CD4-positive, alpha-beta T cell (primary cell): ENCODE measurements at regions not wholly inside any gene's neighbourhood (a gene's known extent, or its start where the extent isn't known, plus 50 kb on each side); places are given as distances from the start of the nearest gene placed in this dataset.
"Not testable (repeated sequence)": the region's sequence is repeated elsewhere in the genome, so short reads cannot be mapped to it uniquely, and the experiment has no call there.

Experiments
- ATAC-seq: fragments of 200-7000 bp; cut with Tn5 transposase; one replicate; pipeline ENCODE4 v1.10.0; 2022; ENCODE audit warnings: mild to moderate bottlenecking; ENCODE audit not compliant: poor library complexity
- CTCF ChIA-PET: fragments of 350-600 bp; sonication (Branson Sonifier 250); formaldehyde crosslinking; loops from one replicate; lab custom pipeline; 2021; ENCODE audit warnings: antibody characterized with exemption, inconsistent platforms; lab: Charles Lee
- POLR2A ChIA-PET: fragments of 350-600 bp; sonication (Branson Sonifier 250); formaldehyde crosslinking; loops from one replicate; lab custom pipeline; 2021; ENCODE audit warnings: antibody characterized with exemption, inconsistent platforms; lab: Charles Lee
- DNase-seq, 14 experiments: peaks; one replicate each; pipeline ENCODE4 v3.0.0-alpha.2; 2013 to 2020; ENCODE audit warnings: mixed read lengths in 2 of 14
- H3K27ac ChIP-seq, 2 donors: one replicate each; pipeline versions ENCODE4 v1.5.1 to v1.7.0; 2013; ENCODE audit warnings: low read length in 2 of 2, low read depth in 1 of 2, mild to moderate bottlenecking in 1 of 2
- H3K27me3 ChIP-seq, 2 experiments: 1 replicate in 1 of 2; 2 replicates in 1 of 2; pipeline versions ENCODE4 v1.6.1 to v1.7.0; 2013; ENCODE audit warnings: low read length in 2 of 2, control low read depth in 1 of 2, mild to moderate bottlenecking in 1 of 2, moderate library complexity in 1 of 2; ENCODE audit not compliant: insufficient read depth in 2 of 2, control insufficient read depth in 1 of 2
- H3K36me3 ChIP-seq: one replicate; pipeline ENCODE4 v1.6.1; 2013; ENCODE audit warnings: low read length, control low read depth; ENCODE audit not compliant: insufficient read depth
- H3K4me1 ChIP-seq: one replicate; pipeline ENCODE4 v1.6.1; 2013; ENCODE audit warnings: low read length, control low read depth; ENCODE audit not compliant: insufficient read depth
- H3K4me3 ChIP-seq: one replicate; pipeline ENCODE4 v1.5.1; 2013; ENCODE audit warnings: mild to moderate bottlenecking, low read length, moderate library complexity
- H3K9me3 ChIP-seq, 2 experiments: 1 replicate in 1 of 2; 2 replicates in 1 of 2; pipeline versions ENCODE4 v1.6.1 to v1.7.0; 2013; ENCODE audit warnings: low read length in 2 of 2, mild to moderate bottlenecking in 2 of 2, control low read depth in 1 of 2, moderate library complexity in 1 of 2; ENCODE audit not compliant: control insufficient read depth in 1 of 2, insufficient read depth in 1 of 2
- H3K27ac Mint-ChIP-seq: one replicate; pipeline ENCODE4 v1.8.0; 2020; ENCODE audit warnings: mixed read lengths
- H3K27me3 Mint-ChIP-seq: one replicate; pipeline ENCODE4 v1.8.0; 2021; ENCODE audit warnings: mixed read lengths
- H3K36me3 Mint-ChIP-seq: one replicate; pipeline ENCODE4 v1.8.0; 2021; ENCODE audit warnings: low read depth, mixed read lengths
- H3K4me1 Mint-ChIP-seq: one replicate; pipeline ENCODE4 v1.8.0; 2021; ENCODE audit warnings: low read depth, mixed read lengths
- H3K4me3 Mint-ChIP-seq: one replicate; pipeline ENCODE4 v1.8.0; 2020; ENCODE audit warnings: mild to moderate bottlenecking, mixed read lengths
- H3K9me3 Mint-ChIP-seq: one replicate; pipeline ENCODE4 v1.8.0; 2020; ENCODE audit warnings: mixed read lengths
- CTCF ChIP-seq: fragments of 200-600 bp; IDR thresholded peaks from one replicate; pipeline ENCODE4 v1.8.0; 2022; ENCODE audit warnings: antibody characterized with exemption, mild to moderate bottlenecking
- intact Hi-C, 2 experiments: fragments of 100-400 bp; cut with DNase I in 1 of 2; cut with micrococcal nuclease in 1 of 2; formaldehyde crosslinking; loops; one replicate each; pipeline versions ENCODE4 v1.15.1 to v1.9.0; 2023 to 2025; cut with DNase I, micrococcal nuclease

GRCh38 chr14:89695846-89696245 is 258.7 kb downstream of the EFCAB11 start:
- no peak overlapping the region for H3K4me3 ChIP-seq
- peaks cover 24% of the 10 kb centered on the region for H3K4me1 Mint-ChIP-seq
- intact Hi-C loops = no loop called here
- H3K27me3 ChIP-seq = no peaks in the 10 kb centered on the region
- H3K9me3 Mint-ChIP-seq = no peaks in the 10 kb centered on the region
- DNase-seq (no peak), ATAC-seq (no peak)
- POLR2A ChIA-PET = no interaction called here
- H3K4me1 ChIP-seq = peaks cover 2% of the 10 kb centered on the region
- no peaks in the 10 kb centered on the region for H3K27me3 Mint-ChIP-seq
- H3K9me3 ChIP-seq = no peaks in the 10 kb centered on the region
- no peak overlapping the region for H3K27ac ChIP-seq
- H3K4me3 Mint-ChIP-seq = no peak overlapping the region
- H3K36me3 ChIP-seq = no peaks in the 10 kb centered on the region
- no peak for TF ChIP-seq CTCF
- H3K27ac Mint-ChIP-seq = no peak overlapping the region
- H3K36me3 Mint-ChIP-seq = no peaks in the 10 kb centered on the region
- CTCF ChIA-PET = interaction anchor here (0.6 kb wide), 1 partner anchor 337 kb away, joined by 3 read pairs; no protein-coding TSS in a partner anchor

GRCh38 chr14:89690139-89690538 is 264.4 kb downstream of the EFCAB11 start:
- peaks cover 17% of the 10 kb centered on the region for H3K4me1 Mint-ChIP-seq
- CTCF ChIA-PET = no interaction called here
- no peak overlapping the region for H3K4me3 Mint-ChIP-seq
- Histone ChIP-seq H3K4me3 (no peak overlapping the region), H3K9me3 (no peaks in the 10 kb centered on the region), H3K4me1 (no peaks in the 10 kb centered on the region), H3K27me3 (no peaks in the 10 kb centered on the region), H3K27ac (no peak overlapping the region), H3K36me3 (no peaks in the 10 kb centered on the region)
- ATAC-seq (no peak), DNase-seq (no peak)
- POLR2A ChIA-PET = interaction anchor here (1.7 kb wide), 1 partner anchor 9 kb away, joined by 3 read pairs; no protein-coding TSS in a partner anchor
- H3K36me3 Mint-ChIP-seq = no peaks in the 10 kb centered on the region
- peaks cover 1% of the 10 kb centered on the region for H3K9me3 Mint-ChIP-seq
- no peaks in the 10 kb centered on the region for H3K27me3 Mint-ChIP-seq
- intact Hi-C loops = no loop called here
- TF ChIP-seq CTCF = no peak
- no peak overlapping the region for H3K27ac Mint-ChIP-seq

- H3K36me3 Mint-ChIP-seq, intact Hi-C loops, DNase-seq, H3K27ac Mint-ChIP-seq, H3K4me3 ChIP-seq, H3K4me3 Mint-ChIP-seq, H3K36me3 ChIP-seq, H3K9me3 Mint-ChIP-seq, CTCF ChIA-PET, ATAC-seq, H3K27me3 Mint-ChIP-seq, H3K4me1 ChIP-seq, H3K27me3 ChIP-seq, H3K9me3 ChIP-seq, H3K27ac ChIP-seq: not testable (repeated sequence)
- POLR2A ChIA-PET = interaction anchor here (1.7 kb wide), 1 partner anchor 8 kb away, joined by 3 read pairs; no protein-coding TSS in a partner anchor
- H3K4me1 Mint-ChIP-seq = peaks cover 17% of the 10 kb centered on the region
Measured at GRCh38 chr14:89689711-89690110, 264.8 kb downstream of the EFCAB11 start.

GRCh38 chr14:89688507-89689211 is 265.9 kb downstream of the EFCAB11 start:
- H3K36me3 ChIP-seq = no peaks in the 10 kb centered on the region
- no peak for TF ChIP-seq CTCF
- no peak for DNase-seq
- intact Hi-C loops = no loop called here
- H3K4me3 Mint-ChIP-seq = no peak overlapping the region
- H3K4me1 Mint-ChIP-seq = peaks cover 20% of the 10 kb centered on the region
- H3K9me3 ChIP-seq = peaks cover 0 to 9% of the 10 kb centered on the region in 2 experiments
- peaks cover 3% of the 10 kb centered on the region for H3K9me3 Mint-ChIP-seq
- no peak overlapping the region for H3K4me3 ChIP-seq
- no peaks in the 10 kb centered on the region for H3K27me3 ChIP-seq
- no peak overlapping the region for H3K27ac ChIP-seq
- no peaks in the 10 kb centered on the region for H3K36me3 Mint-ChIP-seq
- no peaks in the 10 kb centered on the region for H3K4me1 ChIP-seq
- no peak for ATAC-seq
- no peaks in the 10 kb centered on the region for H3K27me3 Mint-ChIP-seq
- POLR2A ChIA-PET = no interaction called here
- H3K27ac Mint-ChIP-seq = no peak overlapping the region
- CTCF ChIA-PET = no interaction called here

GRCh38 chr14:89687129-89687528 is 267.4 kb downstream of the EFCAB11 start:
- peaks cover 30% of the 10 kb centered on the region for H3K4me1 Mint-ChIP-seq
- H3K4me3 Mint-ChIP-seq, H3K27me3 Mint-ChIP-seq, H3K9me3 ChIP-seq, POLR2A ChIA-PET, intact Hi-C loops, DNase-seq, H3K4me3 ChIP-seq, H3K36me3 ChIP-seq, CTCF ChIA-PET, H3K27ac ChIP-seq, H3K9me3 Mint-ChIP-seq, H3K27me3 ChIP-seq, ATAC-seq, H3K36me3 Mint-ChIP-seq, H3K27ac Mint-ChIP-seq: not testable (repeated sequence)
- peaks cover 14% of the 10 kb centered on the region for H3K4me1 ChIP-seq
